SHP77 treated with DMSO at 0.1 percent for 48 hours (cell line): ENCODE measurements at regions not wholly inside any gene's neighbourhood (a gene's known extent, or its start where the extent isn't known, plus 50 kb on each side); places are given as distances from the start of the nearest gene placed in this dataset.

Experiments used
- DNase-seq: peaks from one replicate; lab custom pipeline; 2025; lab: John Stamatoyannopoulos, UW

DNA sequence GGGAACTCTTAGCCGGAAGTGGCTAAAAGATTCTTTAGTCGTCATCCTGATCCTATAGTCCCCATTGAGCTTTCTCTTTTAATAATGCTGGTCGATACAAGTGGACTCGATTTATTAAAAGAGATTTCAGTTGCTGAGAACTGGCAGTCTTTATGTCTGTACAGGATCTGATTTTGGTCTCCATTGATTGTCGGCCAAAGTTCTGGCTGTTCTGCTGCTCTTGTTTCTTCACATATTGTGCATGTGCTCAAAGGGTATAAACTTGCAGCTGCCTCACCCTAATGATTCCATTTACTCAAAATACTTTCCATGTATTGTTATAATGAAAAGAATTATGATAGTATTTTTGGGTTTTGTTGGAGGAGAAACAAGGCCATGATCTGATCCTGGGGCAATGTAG is 100.7 kb upstream of the CTTNBP2 start:
- DNase-seq: no peak

- no peak for DNase-seq
Observed at GRCh38 chr7:117974891-117975290, 101.7 kb upstream of the CTTNBP2 start.

DNA sequence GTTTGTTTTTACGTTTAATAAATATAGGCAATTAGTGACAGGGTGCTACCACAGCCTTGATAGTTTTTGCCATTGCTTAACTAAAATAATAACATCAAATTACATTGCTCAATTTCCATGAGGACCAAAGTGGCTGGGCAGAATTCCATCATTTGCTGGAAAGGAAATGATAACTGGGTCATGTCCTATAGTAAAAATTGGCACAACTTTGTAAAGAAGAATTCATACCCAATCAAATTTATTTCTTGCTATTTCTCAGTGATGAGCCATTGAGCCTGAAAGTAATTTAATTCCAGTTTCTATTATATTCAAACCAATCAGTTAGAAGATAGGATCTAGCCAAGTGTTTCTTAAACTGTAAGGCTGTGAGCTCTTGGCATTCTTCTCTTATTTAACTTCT is 102.2 kb upstream of the CTTNBP2 start:
- DNase-seq: no peak

GRCh38 chr7:117979954-117980497 is 106.8 kb upstream of the CTTNBP2 start:
- DNase-seq: no peak

DNA sequence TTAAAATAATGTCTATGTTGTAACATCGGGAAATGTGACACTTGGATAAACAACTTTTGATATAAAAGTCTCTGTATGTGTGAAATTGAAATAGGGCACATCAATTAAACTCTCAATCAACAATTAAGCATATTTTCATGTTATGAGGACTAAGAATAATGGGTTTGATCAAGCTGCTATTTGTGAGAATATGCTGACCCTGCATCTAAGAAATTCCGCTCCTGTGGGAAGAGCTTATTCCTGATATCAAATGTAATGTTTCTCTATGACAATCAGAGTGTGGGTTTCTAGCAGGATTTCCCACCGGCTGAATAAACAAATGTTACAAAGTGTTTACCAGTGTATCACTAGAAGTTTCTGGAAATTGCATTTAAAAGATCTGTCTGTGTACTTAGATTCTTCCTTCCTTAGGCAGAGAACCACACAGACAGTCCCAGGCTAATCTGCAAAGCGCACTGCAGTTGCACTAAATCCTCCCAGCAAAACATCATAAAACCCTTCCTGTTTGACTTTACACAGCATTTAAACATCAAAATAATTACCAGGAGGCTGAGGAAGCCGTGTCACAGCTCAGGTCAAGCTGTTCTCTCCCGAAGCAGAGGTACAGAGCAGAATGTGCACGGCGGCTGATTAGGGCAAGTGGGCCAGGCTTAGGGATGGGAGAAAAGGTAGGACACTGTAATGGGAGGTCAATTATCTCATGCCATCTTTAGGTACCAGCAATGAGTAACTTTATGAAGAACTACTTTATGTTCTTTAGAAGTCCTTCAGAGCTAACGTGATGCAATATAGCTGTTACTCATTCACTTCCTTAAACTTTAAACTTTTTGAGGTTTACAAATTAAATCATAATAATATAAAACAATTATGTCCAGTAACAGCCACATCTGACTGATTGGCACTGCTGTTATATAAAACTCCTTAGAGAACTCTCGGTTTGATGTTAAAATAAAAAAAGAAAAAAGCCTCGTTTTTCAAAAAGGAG is 109.1 kb upstream of the CTTNBP2 start:
- DNase-seq: no peak

DNA sequence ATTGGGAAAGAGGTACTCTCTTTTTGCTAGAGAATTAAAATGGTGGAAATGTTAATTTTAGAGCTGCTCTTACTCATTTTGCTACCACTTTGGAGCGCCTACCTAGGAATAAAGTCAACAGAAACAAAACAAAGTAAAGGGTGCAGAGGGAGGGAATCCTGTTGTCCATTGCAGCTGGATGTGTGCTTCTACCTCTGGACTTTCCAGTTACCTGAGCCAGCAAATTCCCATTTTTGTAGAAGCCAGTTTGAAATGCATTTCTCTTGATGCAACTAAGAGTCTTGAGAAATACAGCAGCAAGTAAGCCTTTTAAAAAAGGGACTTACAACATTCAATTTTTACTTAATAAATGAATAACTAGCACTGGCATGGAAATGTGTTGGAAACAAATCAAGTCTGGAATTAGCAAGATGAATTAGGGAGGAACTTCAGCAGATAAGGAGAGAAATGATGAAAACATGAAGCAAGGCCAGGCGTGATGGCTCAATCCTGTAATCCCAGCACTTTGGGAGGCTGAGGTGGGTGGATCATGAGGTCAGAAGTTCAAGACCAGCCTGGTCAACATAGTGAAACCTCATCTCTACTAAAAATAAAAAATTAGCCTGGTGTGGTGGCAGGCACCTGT is 113.5 kb upstream of the CTTNBP2 start:
- DNase-seq: no peak

DNA sequence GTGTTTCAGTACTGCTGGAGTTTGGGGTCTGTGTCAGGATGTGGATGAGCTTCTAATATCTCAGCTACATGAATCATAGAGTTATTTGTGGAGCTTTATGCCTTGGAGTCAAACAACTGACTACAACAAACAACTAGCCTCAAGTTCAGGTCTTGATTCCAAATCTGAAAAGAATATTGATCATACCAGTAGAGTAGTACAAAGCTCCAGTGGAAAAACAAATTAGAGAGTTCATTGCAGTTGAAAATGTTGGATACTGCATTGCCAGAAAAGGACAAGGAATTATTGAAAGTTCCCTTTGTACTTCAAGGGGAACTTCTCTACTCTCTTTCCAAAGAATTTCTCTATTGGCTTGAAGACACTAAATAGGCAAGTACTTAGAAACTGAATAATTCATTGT is 117.6 kb upstream of the CTTNBP2 start:
- no peak for DNase-seq

- DNase-seq: no peak
Observed at GRCh38 chr7:117992635-117993376, 119.6 kb upstream of the CTTNBP2 start.

- peak; percentile 23 for DNase-seq
Observed at GRCh38 chr7:117993377-117994003, 120.2 kb upstream of the CTTNBP2 start.

DNA sequence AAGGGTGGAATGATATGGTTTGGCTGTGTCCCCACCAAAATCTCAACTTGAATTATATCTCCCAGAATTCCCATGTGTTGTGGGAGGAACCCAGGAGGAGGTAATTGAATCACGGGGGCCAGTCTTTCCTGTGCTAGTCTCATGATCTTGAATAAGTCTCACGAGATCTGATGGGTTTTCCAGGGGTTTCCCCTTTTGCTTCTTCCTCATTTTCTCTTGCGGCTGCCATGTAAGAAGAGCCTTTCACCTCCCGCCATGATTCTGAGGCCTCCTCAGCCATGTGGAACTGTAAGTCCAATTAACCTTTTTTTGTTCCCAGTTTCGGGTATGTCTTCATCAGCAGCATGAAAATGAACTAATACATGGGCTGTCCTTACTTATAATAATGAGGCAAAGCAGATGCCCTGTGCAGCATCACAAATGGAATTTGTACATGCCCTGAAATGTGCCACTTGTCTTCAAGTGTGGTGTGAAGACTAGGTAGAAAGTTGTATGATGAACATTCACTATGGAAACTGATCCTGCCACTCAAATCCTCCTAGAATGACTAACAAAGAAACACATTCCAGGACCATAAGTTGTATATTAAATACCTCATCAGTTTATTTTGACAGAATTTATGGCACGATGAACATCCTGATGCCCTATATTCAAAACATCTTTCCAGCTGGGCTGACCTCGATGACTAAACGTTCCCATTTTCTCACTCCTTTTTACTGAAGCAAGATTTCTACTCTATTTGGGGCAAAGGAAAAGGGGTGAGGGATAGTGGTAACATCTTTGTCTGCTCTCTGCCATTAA is 122.8 kb upstream of the CTTNBP2 start:
- DNase-seq: no peak

DNA sequence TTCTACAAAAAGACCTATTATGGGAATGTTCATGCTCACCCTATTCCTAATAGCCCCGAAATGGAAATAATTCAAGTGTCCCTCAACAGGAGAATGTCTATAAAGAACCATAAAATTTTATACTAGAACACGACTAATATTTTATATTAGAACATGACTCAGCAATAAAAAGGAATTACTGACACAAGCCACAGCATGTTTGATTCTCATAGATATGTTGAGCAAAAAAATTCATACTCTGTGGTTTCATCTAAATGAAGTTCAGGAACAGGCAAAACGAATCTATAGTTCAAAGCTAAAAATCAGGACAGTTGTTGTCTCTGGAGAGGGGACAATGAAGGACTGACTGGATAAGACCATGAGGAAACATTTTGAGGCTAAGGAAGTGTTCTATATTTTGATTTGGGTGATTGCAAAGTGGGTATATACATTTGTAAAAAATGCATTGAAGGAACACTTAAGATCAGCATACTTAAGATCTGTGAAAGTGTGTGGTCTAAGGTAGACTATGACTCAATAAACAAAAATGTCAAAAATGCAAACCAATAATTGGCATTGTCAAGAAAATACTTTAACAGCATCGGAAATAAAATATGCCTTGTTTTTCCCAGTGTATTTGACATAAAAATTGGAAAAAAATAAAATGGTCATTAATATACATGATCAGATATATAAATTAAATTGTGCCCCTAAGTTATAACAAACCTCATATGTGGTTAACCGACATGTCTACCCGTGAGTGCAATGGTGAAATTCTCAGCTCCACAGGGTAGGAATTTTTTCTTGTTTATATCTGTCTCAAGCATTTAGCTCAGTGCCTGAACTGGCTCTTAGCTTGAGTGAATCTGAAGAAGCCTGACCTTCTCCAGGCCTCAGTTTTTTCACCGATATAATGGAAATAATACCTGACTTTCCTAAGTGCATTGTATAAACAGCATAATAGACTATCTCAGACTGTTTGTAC is 124.9 kb upstream of the CTTNBP2 start:
- DNase-seq: no peak

DNA sequence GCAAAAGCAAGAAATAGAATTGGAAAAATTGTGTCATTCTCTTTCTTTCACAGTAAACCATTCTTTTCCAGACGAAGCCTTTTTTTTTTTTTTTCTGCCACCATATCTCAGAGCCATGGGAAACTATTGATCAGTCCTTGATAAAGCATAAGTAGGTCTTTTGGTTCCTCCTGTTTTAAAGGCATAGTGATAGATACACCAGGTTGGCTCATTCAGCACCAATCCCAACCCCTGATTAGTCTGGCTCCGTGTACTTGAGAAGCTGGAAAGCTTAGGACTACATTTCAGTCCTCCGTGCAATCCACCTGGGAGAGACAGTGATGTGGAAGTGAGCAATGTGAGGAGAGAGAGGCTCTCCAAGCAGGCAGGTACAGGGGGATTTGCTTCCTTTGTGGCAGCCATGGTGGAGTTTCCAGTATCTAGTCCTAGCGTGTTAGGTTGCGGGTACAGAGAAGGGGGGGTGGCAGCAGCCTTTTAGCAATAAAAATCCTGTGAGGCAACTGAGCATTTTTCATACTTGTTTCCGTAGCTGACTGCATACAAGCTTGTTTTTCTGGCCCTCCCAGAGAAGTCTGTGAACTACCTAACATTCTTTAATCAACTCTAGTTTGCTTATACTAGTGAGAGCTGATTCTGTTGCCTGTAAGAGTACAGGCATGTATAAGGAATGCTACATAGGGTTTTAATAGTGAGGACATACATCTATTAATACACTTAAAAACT is 127.4 kb upstream of the CTTNBP2 start:
- DNase-seq: no peak

DNA sequence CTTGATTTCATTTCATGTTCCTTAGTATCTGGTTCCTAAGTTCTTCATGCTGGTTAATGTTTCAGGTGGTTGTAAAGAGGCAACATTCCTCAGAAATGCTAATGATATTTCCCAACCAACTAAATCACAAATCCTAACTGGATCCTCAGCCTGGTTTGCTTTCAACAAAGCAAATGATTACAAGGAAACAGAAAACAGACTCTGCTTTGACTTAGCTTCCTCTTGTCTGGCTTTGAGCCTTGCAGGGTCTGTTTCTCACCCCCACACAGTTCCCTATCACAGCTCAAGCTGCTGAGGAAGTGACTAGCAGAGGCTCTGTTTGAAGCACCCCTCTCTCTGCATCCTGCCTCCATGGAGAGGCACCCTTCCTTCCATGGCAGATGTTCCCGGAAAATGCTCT is 130.2 kb upstream of the CTTNBP2 start:
- DNase-seq: no peak

DNA sequence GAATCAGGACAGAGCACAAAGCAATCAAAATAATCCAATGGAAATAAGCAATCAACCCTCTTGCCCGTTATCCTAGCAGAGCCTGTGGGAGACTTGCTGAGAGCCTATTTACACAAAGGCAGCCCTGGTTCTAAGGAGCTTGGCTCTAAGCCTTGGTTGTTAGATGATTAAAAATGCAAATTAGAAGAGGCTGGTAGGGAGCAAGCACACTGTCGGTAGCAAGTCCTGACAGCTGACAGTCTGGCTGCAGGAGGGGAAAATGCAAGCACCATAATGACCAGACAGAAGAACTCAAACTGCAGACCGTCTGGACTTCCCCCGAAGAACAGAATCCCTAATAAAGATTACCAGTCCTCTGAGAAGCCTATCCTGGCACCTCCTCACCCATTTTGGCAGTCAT is 131.8 kb upstream of the CTTNBP2 start:
- DNase-seq: no peak

GRCh38 chr7:118006979-118007378 is 133.7 kb upstream of the CTTNBP2 start:
- no peak for DNase-seq

DNA sequence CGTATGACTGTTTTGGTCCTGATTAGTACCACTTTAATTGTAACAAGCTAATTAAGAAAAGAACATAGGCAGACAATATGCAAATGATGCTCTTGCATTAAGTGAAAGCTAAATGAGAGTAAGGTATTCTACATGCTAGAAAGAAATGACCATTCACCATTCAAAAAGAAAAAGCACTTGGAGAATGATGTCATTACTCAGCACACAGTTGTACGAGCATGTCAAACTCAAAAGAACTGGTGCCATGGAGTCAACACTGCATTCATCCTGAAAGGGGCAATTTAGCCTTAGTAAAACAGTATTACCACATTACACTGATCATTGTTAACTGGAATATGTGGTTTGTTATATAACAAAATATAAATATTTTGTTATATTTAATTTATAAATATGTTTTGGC is 136.2 kb upstream of the CTTNBP2 start:
- no peak for DNase-seq

GRCh38 chr7:118011652-118012051 is 138.4 kb upstream of the CTTNBP2 start:
- no peak for DNase-seq

DNA sequence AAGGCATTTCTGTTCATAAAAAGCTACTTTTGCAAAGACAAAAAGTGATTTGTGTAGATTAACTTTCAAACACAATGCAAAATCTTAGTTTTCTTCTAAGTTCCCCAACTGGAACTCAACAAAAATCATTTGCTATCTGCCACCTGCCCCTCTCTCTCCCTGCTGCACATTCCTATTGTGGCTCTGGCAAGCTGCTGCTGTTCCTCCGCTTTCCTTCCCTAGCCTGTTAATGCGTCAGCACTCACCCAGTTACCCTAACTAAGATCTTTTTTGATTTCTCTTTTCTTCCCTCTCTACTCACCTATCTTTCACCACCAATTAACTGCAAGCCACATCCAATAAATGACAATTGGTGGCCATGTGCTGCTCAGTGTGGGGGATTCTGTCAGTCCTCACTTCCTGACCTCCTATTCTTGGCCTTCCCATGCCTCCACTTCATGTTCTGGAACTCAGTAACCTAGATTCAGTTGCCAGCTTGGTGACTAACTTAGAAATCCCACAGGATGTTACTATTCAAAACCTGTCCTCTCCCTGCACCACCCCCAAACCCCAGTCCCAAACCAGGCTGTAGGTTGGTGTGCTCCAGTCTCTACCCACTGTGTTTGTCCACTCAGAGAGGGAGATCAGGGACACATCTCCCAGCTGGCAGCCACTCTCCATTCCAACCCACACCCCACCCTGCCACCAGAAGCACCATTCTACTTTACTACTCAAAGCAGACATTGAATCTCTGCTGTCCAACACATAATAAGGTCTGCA is 140.2 kb upstream of the CTTNBP2 start:
- DNase-seq: no peak
